KMS-11 (cell line): ENCODE measurements at regions not wholly inside any gene's neighbourhood (a gene's known extent, or its start where the extent isn't known, plus 50 kb on each side); places are given as distances from the start of the nearest gene placed in this dataset.

ENCODE experiments used
- H2AFZ ChIP-seq: fragments of 200-600 bp; sonication (generic); 2 replicates; pipeline ENCODE4 v1.6.1; 2016; ENCODE audit warnings: antibody characterized with exemption, mixed run types, low read depth
- H3K27ac ChIP-seq: fragments of 200-600 bp; sonication (generic); 2 replicates; pipeline ENCODE4 v1.6.1; 2016; ENCODE audit warnings: mild to moderate bottlenecking, mixed run types
- H3K27me3 ChIP-seq: fragments of 200-600 bp; sonication (generic); 2 replicates; pipeline ENCODE4 v1.6.1; 2017; ENCODE audit warnings: mild to moderate bottlenecking, low read depth, mixed run types, moderate library complexity; ENCODE audit not compliant: insufficient read depth
- H3K36me3 ChIP-seq: fragments of 200-600 bp; sonication (generic); 2 replicates; pipeline ENCODE4 v1.6.1; 2017; ENCODE audit warnings: mild to moderate bottlenecking, mixed run types; ENCODE audit not compliant: insufficient read depth
- H3K4me1 ChIP-seq: fragments of 200-600 bp; sonication (generic); 2 replicates; pipeline ENCODE4 v1.6.1; 2016; ENCODE audit warnings: mild to moderate bottlenecking, low read depth, mixed run types; ENCODE audit not compliant: poor library complexity, severe bottlenecking
- H3K4me2 ChIP-seq: fragments of 200-600 bp; sonication (generic); 2 replicates; pipeline ENCODE4 v1.7.0; 2016; ENCODE audit warnings: mild to moderate bottlenecking, mixed run types
- H3K4me3 ChIP-seq: fragments of 200-600 bp; sonication (generic); IDR thresholded peaks from 2 replicates; pipeline ENCODE4 v1.6.1; 2017; ENCODE audit warnings: low read depth, low read length, mixed read lengths; ENCODE audit not compliant: insufficient read depth
- H3K79me2 ChIP-seq: fragments of 200-600 bp; sonication (generic); 2 replicates; pipeline ENCODE4 v1.6.1; 2016; ENCODE audit warnings: low read depth, mixed run types; ENCODE audit not compliant: insufficient read depth
- H3K9ac ChIP-seq: fragments of 200-600 bp; sonication (generic); 2 replicates; pipeline ENCODE4 v1.6.1; 2016; ENCODE audit warnings: mild to moderate bottlenecking, mixed run types
- H4K20me1 ChIP-seq: fragments of 200-600 bp; sonication (generic); 2 replicates; pipeline ENCODE4 v1.6.1; 2016; ENCODE audit warnings: mild to moderate bottlenecking, mixed run types; ENCODE audit not compliant: insufficient read depth
- CTCF ChIP-seq: fragments of 200-600 bp; sonication (generic); conservative IDR thresholded peaks from 2 replicates; pipeline ENCODE4 v1.6.1; 2017; ENCODE audit warnings: low read depth, mild to moderate bottlenecking, antibody characterized with exemption, low read length, moderate library complexity, mixed read lengths

- H3K9ac ChIP-seq: no peak overlapping the region
- no peaks in the 10 kb centered on the region for H4K20me1 ChIP-seq
- TF ChIP-seq CTCF: no peak
- H2AFZ ChIP-seq: no peak overlapping the region
- H3K79me2 ChIP-seq: no peaks in the 10 kb centered on the region
- H3K27me3 ChIP-seq: no peaks in the 10 kb centered on the region
- H3K4me3 ChIP-seq: no peak overlapping the region
- H3K4me2 ChIP-seq: no peak overlapping the region
- H3K27ac ChIP-seq: no peak overlapping the region
- no peaks in the 10 kb centered on the region for H3K4me1 ChIP-seq
- H3K36me3 ChIP-seq: no peaks in the 10 kb centered on the region
These were observed 106.2 kb downstream of the TLE3 start for GRCh38 chr15:69991551-69991980.

GRCh38 chr15:69992348-69992747 lies 105.4 kb downstream of the TLE3 start:
- Histone ChIP-seq H3K79me2 (no peaks in the 10 kb centered on the region), H3K4me1 (no peaks in the 10 kb centered on the region), H3K4me2 (no peak overlapping the region), H4K20me1 (no peaks in the 10 kb centered on the region), H3K27me3 (no peaks in the 10 kb centered on the region), H3K4me3 (no peak overlapping the region), H2AFZ (no peak overlapping the region), H3K36me3 (no peaks in the 10 kb centered on the region), H3K27ac (no peak overlapping the region), H3K9ac (no peak overlapping the region)
- TF ChIP-seq CTCF: no peak

- H4K20me1 ChIP-seq: no peaks in the 10 kb centered on the region
- no peak overlapping the region for H3K27ac ChIP-seq
- TF ChIP-seq CTCF: no peak
- H3K27me3 ChIP-seq: no peaks in the 10 kb centered on the region
- no peak overlapping the region for H2AFZ ChIP-seq
- H3K4me2 ChIP-seq: no peak overlapping the region
- H3K4me1 ChIP-seq: no peaks in the 10 kb centered on the region
- H3K79me2 ChIP-seq: no peaks in the 10 kb centered on the region
- H3K36me3 ChIP-seq: no peaks in the 10 kb centered on the region
- no peak overlapping the region for H3K9ac ChIP-seq
- H3K4me3 ChIP-seq: no peak overlapping the region
These were observed 103.1 kb downstream of the TLE3 start for GRCh38 chr15:69994429-69995205.

GRCh38 chr15:69996321-69997160 lies 101.2 kb downstream of the TLE3 start:
- TF ChIP-seq CTCF: no peak
- no peaks in the 10 kb centered on the region for H3K4me1 ChIP-seq

More at GRCh38 chr15:69996321-69997160, 101.2 kb downstream of the TLE3 start:
- no peaks in the 10 kb centered on the region for H3K27me3 ChIP-seq
- H3K36me3 ChIP-seq: no peaks in the 10 kb centered on the region
- no peak overlapping the region for H3K4me2 ChIP-seq
- H2AFZ ChIP-seq: no peak overlapping the region
- H3K27ac ChIP-seq: no peak overlapping the region
- no peak overlapping the region for H3K9ac ChIP-seq
- no peaks in the 10 kb centered on the region for H4K20me1 ChIP-seq
- H3K4me3 ChIP-seq: no peak overlapping the region
- no peaks in the 10 kb centered on the region for H3K79me2 ChIP-seq
